C4-2B (cell line): ENCODE measurements at regions not wholly inside any gene's neighbourhood (a gene's known extent, or its start where the extent isn't known, plus 50 kb on each side); places are given as distances from the start of the nearest gene placed in this dataset.

Experiments used
- CTCF ChIP-seq: fragments of 450-650 bp; conservative IDR thresholded peaks from 2 replicates; pipeline ENCODE4 v1.5.1; 2017; ENCODE audit warnings: mild to moderate bottlenecking
- ZFX ChIP-seq: fragments of 450-650 bp; IDR thresholded peaks from 2 replicates; pipeline ENCODE4 v1.6.1; 2017

- no peak for TF ChIP-seq CTCF
- no peak for TF ChIP-seq ZFX
Measured at GRCh38 chr14:58765843-58766242, 128.1 kb downstream of the DACT1 start.
